Activated CD8-positive, alpha-beta T cell treated with anti-CD3 and anti-CD28 coated beads for 36 hours (primary cell): ENCODE measurements at regions not wholly inside any gene's neighbourhood (a gene's known extent, or its start where the extent isn't known, plus 50 kb on each side); places are given as distances from the start of the nearest gene placed in this dataset.

Experiments used
- ATAC-seq: fragments of 200-7000 bp; cut with Tn5 transposase; one replicate; pipeline ENCODE4 v1.10.0; 2021; ENCODE audit warnings: mild to moderate bottlenecking, moderate library complexity
- CTCF ChIA-PET: fragments of 350-600 bp; sonication (Branson Sonifier 250); formaldehyde crosslinking; loops from one replicate; lab custom pipeline; 2021; ENCODE audit warnings: antibody characterized with exemption; lab: Charles Lee
- POLR2A ChIA-PET: fragments of 350-600 bp; sonication (Branson Sonifier 250); formaldehyde crosslinking; loops from one replicate; lab custom pipeline; 2021; ENCODE audit warnings: antibody characterized with exemption; lab: Charles Lee
- DNase-seq: peaks from one replicate; pipeline ENCODE4 v3.0.0-alpha.2; 2020
- H3K27ac Mint-ChIP-seq: one replicate; pipeline ENCODE4 v1.8.0; 2021; ENCODE audit warnings: mild to moderate bottlenecking, mixed read lengths
- H3K27me3 Mint-ChIP-seq: one replicate; pipeline ENCODE4 v1.8.0; 2021; ENCODE audit warnings: mixed read lengths
- H3K36me3 Mint-ChIP-seq: one replicate; pipeline ENCODE4 v1.8.0; 2021; ENCODE audit warnings: low read depth, mixed read lengths
- H3K4me1 Mint-ChIP-seq: one replicate; pipeline ENCODE4 v1.8.0; 2021; ENCODE audit warnings: low read depth, mixed read lengths
- H3K4me3 Mint-ChIP-seq: one replicate; pipeline ENCODE4 v1.8.0; 2021; ENCODE audit warnings: mild to moderate bottlenecking, moderate library complexity, mixed read lengths
- H3K9me3 Mint-ChIP-seq: one replicate; pipeline ENCODE4 v1.8.0; 2021; ENCODE audit warnings: mixed read lengths
- intact Hi-C: fragments of 100-400 bp; cut with micrococcal nuclease; formaldehyde crosslinking; loops from one replicate; pipeline ENCODE4 v1.10.0; 2022
- TF ChIP-seq, protein P1 (sequence below): fragments of 200-600 bp; IDR thresholded peaks from one replicate; pipeline ENCODE4 v1.8.0; 2022; ENCODE audit warnings: antibody characterized with exemption, mild to moderate bottlenecking

GRCh38 chr2:34666821-34667220 lies 1067.7 kb upstream of the FAM98A start:
- TF ChIP-seq, protein P1, sequence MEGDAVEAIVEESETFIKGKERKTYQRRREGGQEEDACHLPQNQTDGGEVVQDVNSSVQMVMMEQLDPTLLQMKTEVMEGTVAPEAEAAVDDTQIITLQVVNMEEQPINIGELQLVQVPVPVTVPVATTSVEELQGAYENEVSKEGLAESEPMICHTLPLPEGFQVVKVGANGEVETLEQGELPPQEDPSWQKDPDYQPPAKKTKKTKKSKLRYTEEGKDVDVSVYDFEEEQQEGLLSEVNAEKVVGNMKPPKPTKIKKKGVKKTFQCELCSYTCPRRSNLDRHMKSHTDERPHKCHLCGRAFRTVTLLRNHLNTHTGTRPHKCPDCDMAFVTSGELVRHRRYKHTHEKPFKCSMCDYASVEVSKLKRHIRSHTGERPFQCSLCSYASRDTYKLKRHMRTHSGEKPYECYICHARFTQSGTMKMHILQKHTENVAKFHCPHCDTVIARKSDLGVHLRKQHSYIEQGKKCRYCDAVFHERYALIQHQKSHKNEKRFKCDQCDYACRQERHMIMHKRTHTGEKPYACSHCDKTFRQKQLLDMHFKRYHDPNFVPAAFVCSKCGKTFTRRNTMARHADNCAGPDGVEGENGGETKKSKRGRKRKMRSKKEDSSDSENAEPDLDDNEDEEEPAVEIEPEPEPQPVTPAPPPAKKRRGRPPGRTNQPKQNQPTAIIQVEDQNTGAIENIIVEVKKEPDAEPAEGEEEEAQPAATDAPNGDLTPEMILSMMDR = no peak
- H3K27ac Mint-ChIP-seq = no peak overlapping the region
- intact Hi-C loops = no loop called here
- ChIA-PET POLR2A (no interaction called here), CTCF (no interaction called here)
- H3K4me1 Mint-ChIP-seq = no peaks in the 10 kb centered on the region
- H3K36me3 Mint-ChIP-seq = no peaks in the 10 kb centered on the region
- H3K9me3 Mint-ChIP-seq = no peaks in the 10 kb centered on the region
- H3K4me3 Mint-ChIP-seq = no peak overlapping the region
- no peaks in the 10 kb centered on the region for H3K27me3 Mint-ChIP-seq
- no peak for DNase-seq
- no peak for ATAC-seq

- peaks cover 2% of the 10 kb centered on the region for H3K9me3 Mint-ChIP-seq
- POLR2A ChIA-PET = no interaction called here
- H3K4me1 Mint-ChIP-seq = no peaks in the 10 kb centered on the region
- no peaks in the 10 kb centered on the region for H3K36me3 Mint-ChIP-seq
- ATAC-seq = no peak
- TF ChIP-seq, protein P1 = no peak
- H3K4me3 Mint-ChIP-seq = no peak overlapping the region
- DNase-seq = no peak
- no peaks in the 10 kb centered on the region for H3K27me3 Mint-ChIP-seq
- intact Hi-C loops = no loop called here
- H3K27ac Mint-ChIP-seq = no peak overlapping the region
- CTCF ChIA-PET = no interaction called here
Measured at GRCh38 chr2:34664266-34664665, 1065.2 kb upstream of the FAM98A start.

DNA sequence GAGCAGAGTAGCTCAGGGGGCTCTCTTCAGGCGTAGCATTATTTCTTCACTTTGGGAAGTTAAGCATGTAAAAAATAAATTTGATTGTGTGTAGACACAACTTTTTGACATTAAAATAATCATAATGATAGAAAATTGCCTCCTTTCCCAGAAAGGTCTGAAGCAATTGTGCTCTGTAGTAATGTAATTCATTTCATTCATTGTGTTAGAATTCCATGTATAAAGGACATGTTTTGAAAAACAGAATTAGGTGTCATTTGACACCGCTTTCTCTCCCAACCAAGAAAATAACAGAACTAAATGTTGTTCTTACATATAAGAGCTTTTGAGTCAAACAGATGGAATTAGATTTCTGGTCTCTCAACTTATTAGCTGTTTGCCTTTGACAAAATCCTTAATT lies 1064.2 kb upstream of the FAM98A start:
- TF ChIP-seq, protein P1 = no peak
- intact Hi-C loops = no loop called here
- H3K27me3 Mint-ChIP-seq = no peaks in the 10 kb centered on the region

GRCh38 chr2:34660741-34661140 lies 1061.6 kb upstream of the FAM98A start:
- DNase-seq = no peak
- no peak for ATAC-seq
- Mint-ChIP-seq H3K27ac (no peak overlapping the region), H3K36me3 (no peaks in the 10 kb centered on the region), H3K4me1 (no peaks in the 10 kb centered on the region), H3K27me3 (no peaks in the 10 kb centered on the region), H3K9me3 (peaks cover 2% of the 10 kb centered on the region), H3K4me3 (no peak overlapping the region)
- intact Hi-C loops = no loop called here
- CTCF ChIA-PET = no interaction called here
- POLR2A ChIA-PET = no interaction called here
- TF ChIP-seq, protein P1 = no peak

More for the DNA sequence above, 1064.2 kb upstream of the FAM98A start:
- DNase-seq = no peak
- Mint-ChIP-seq H3K4me1 (no peaks in the 10 kb centered on the region), H3K27ac (no peak overlapping the region), H3K9me3 (peaks cover 2% of the 10 kb centered on the region), H3K36me3 (no peaks in the 10 kb centered on the region), H3K4me3 (no peak overlapping the region)
- ATAC-seq = no peak
- ChIA-PET CTCF (no interaction called here), POLR2A (no interaction called here)

- Mint-ChIP-seq H3K4me1 (no peaks in the 10 kb centered on the region), H3K9me3 (peaks cover 4% of the 10 kb centered on the region), H3K27me3 (no peaks in the 10 kb centered on the region), H3K4me3 (no peak overlapping the region), H3K36me3 (no peaks in the 10 kb centered on the region), H3K27ac (no peak overlapping the region)
- no peak for DNase-seq
- POLR2A ChIA-PET = no interaction called here
- TF ChIP-seq, protein P1 = no peak
- ATAC-seq = no peak
- intact Hi-C loops = no loop called here
- CTCF ChIA-PET = no interaction called here
Measured at GRCh38 chr2:34656632-34657031, 1057.5 kb upstream of the FAM98A start.
